GM12892 (cell line): ENCODE measurements at regions not wholly inside any gene's neighbourhood (a gene's known extent, or its start where the extent isn't known, plus 50 kb on each side); places are given as distances from the start of the nearest gene placed in this dataset.

Experiments
- POLR2A ChIP-seq: IDR thresholded peaks from 2 replicates; pipeline ENCODE4 v1.6.1; 2011; ENCODE audit warnings: low read depth, low read length, control low read depth
- POLR2AphosphoS5 ChIP-seq: IDR thresholded peaks from 2 replicates; pipeline ENCODE4 v1.6.1; 2011; ENCODE audit warnings: low read depth, low read length, control low read depth
- TAF1 ChIP-seq: IDR thresholded peaks from 2 replicates; pipeline ENCODE4 v1.6.1; 2011; ENCODE audit warnings: low read depth, mild to moderate bottlenecking, control low read depth, low read length, borderline replicate concordance

- TF ChIP-seq POLR2AphosphoS5 (no peak), TAF1 (no peak), POLR2A (no peak)
Observed at GRCh38 chr19:28516415-28516872, 696.5 kb downstream of the UQCRFS1 start.
